Stimulated activated naive CD4-positive, alpha-beta T cell (primary cell): ENCODE measurements at regions not wholly inside any gene's neighbourhood (a gene's known extent, or its start where the extent isn't known, plus 50 kb on each side); places are given as distances from the start of the nearest gene placed in this dataset.
A peak's percentile ranks its signal among the peaks of the same experiment; 100 is the strongest.

ENCODE experiments used
- DNase-seq, 6 experiments: peaks; one replicate each; lab custom pipeline; 2025; lab: John Stamatoyannopoulos, UW

- no peak for DNase-seq
These were observed 127.1 kb upstream of the GLRA1 start for GRCh38 chr5:152051499-152052454.

- DNase-seq: no peak
These were observed 121.7 kb upstream of the GLRA1 start for GRCh38 chr5:152046361-152046760.

- DNase-seq: peak in 3 of 6 experiments; percentile 1 to 32 (median 2)
These were observed 114.2 kb upstream of the GLRA1 start for GRCh38 chr5:152038856-152039255.

GRCh38 chr5:152026328-152027024, 101.8 kb upstream of the GLRA1 start:
- DNase-seq: peak in 4 of 6 experiments; percentile 19 to 57 (median 34)

GRCh38 chr5:152016421-152016820, 91.8 kb upstream of the GLRA1 start:
- DNase-seq: no peak

- no peak for DNase-seq
These were observed 83.1 kb upstream of the GLRA1 start for GRCh38 chr5:152007653-152008335.

GRCh38 chr5:152004095-152004494, 79.4 kb upstream of the GLRA1 start:
- DNase-seq: no peak
